HG03066 (cell line): ENCODE measurements at regions not wholly inside any gene's neighbourhood (a gene's known extent, or its start where the extent isn't known, plus 50 kb on each side); places are given as distances from the start of the nearest gene placed in this dataset.
"Not testable (repeated sequence)": the region's sequence is repeated elsewhere in the genome, so short reads cannot be mapped to it uniquely, and the experiment has no call there.

Experiments used
- ATAC-seq: cut with Tn5 transposase; IDR thresholded peaks from one replicate; pipeline ENCODE4 v1.9.1; 2021; ENCODE audit warnings: low read depth; ENCODE audit not compliant: unreplicated experiment

DNA sequence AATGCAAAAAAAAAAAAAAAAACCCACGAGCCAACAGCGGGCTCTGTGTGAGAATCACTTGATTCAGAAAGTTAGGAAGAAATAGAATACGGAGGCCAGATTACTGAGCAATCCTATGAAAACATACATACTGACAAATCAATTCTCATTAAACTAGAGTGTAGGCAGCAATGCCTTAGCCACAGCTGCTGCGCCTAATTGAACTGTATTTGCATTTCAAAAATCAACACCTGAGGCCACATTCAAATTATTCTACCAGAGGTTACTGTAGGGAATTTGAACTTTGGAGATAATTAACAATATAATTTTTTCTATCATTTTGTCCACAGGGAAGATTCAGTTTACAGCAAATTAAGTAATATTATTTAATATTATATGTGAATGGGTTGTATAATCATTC lies 138.4 kb upstream of the PLD5 start:
- no peak for ATAC-seq

DNA sequence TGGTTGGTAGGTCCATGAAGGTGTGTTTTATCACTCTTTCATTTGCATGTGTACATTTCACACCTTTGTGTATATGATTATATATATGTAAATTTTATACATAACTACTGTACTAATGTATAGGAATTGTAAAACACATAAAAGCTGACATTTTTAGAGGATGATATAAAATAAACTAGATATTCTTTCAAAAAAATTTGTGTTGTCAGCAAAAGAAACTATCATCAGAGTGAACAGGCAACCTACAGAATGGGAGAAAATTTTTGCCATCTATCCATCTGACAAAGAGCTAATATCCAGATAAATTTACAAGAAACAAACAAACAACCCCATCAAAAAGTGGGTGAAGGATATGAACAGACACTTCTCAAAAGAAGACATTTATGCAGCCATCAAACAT lies 129.3 kb upstream of the PLD5 start:
- ATAC-seq = not testable (repeated sequence)

DNA sequence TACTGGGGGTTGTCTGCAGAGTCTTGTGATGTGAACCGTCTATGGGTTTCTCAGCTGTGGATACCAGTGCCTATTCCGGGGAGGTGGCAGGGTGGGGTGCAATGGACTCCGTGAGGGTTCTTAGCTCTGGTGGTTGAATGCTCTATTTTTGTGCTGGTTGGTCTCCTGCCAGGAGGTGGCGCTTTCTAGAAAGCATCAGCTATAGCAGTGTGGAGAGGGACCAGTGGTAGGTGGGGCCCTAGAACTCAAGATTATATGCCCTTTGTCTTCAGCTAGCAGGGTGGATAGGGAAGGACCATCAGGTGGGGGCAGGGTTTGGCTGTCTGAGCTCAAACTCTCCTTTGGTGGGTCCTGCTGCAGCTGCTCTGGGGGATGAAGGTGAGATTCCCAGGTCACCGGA lies 127.3 kb upstream of the PLD5 start:
- no peak for ATAC-seq

DNA sequence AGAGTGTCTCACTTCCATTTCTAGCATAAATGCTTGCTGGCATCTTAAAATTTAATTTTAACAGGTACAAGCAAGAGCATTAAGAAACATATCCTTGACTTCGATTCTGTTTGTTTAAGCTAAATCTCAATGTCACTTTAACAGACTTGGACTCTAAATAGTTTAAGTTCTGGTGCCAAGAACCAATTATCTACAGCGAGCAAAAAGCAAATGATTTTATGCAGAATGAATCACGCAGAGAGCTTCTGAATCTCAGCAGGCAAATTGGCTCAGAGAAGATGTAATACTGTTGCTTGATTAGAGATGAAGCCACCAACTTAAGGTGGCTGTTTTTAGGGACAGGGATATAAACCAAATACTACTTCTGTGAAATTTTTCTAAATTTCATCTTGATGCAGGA lies 117.0 kb upstream of the PLD5 start:
- ATAC-seq = no peak

DNA sequence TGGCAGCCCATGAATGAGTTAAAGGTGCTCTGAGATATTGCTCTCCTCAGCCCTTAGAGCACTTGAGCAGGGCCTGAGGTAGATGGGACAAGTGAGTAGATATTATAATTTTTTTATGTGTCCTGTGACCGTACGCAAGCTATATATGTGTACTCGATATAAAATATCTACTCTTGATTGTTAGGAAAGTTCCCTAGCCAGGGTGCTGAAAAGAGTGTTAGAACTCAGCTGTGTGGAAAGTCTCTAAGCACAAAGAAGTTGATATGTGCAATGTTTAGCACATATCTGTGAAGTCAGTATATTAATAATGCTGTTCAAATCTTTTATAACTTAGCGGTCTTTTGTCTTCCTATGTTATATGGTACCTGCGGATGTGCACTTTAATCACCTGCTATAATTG lies 114.6 kb upstream of the PLD5 start:
- ATAC-seq = no peak

DNA sequence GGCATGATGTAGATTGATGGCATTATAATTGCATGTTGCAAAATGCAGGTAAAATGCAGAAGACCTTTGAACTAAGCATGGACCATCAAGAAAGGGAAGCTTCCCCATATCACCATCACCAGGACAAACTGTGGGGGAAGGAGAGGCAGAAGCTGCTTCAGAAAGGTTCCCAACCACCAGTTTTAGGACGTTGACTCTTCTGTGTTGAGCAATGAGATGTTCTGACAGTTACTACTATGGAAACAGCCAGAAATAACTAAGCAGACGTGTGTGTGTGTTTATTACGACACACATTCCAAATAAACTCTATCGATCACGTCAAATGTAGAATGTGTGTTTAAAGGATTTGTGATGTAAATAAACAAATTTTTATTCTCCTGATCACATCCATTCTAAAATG lies 110.2 kb upstream of the PLD5 start:
- no peak for ATAC-seq

DNA sequence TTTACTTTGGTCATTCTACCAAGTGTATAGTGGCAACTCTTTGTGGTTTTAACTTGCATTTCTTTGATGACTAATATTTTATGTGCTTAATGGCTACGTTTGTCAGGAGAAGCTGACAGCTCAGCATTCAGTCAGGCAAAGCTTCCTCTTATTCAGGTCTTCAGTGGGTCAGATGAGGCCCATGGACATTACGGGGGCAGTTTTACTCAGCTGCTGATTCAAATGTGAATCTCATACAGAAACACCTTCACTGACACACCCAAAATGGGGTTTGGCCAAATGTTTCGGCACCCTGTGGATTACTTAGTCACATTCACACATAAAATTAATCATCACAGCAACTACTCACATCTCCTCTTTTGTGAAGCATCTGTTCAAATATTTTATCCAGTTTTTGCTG lies 104.9 kb upstream of the PLD5 start:
- no peak for ATAC-seq

DNA sequence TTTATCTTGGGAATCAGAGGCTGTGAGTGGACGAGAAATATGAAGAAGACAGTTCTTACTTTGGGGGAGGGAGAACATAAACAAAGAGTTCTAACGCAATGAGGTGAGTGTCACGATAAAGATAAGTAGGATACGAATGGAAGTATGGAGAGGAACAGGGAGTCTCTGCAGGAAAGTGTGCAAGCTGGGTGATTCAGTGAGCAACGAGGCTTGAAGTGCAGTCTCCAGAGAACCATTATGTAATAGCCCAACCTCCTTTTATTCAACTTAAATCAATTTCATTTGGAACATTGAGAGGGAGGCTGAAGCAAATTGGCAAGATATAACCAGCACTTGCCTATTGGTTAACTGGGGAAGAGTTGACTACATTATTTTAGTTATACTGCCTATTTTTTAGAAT lies 99.3 kb upstream of the PLD5 start:
- ATAC-seq = no peak

DNA sequence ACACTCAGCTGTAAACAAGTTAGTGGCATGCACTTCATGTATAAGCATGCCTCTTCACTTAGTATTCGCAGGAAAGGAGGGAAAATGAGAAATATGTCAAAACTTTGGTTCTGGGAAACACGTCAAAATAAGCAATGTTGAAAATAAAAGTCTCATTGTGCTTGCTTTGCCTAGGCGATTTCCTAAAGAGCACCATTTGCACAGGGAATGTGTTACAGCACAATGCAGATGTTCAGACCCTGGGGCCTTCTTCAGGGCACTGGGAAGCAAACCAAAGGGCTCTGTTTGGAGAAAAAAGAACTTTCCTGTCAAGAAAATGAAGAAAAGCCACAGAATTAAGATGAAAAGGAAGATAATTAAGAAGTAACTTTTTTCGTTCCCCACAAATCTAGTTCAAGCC lies 98.6 kb upstream of the PLD5 start:
- no peak for ATAC-seq

DNA sequence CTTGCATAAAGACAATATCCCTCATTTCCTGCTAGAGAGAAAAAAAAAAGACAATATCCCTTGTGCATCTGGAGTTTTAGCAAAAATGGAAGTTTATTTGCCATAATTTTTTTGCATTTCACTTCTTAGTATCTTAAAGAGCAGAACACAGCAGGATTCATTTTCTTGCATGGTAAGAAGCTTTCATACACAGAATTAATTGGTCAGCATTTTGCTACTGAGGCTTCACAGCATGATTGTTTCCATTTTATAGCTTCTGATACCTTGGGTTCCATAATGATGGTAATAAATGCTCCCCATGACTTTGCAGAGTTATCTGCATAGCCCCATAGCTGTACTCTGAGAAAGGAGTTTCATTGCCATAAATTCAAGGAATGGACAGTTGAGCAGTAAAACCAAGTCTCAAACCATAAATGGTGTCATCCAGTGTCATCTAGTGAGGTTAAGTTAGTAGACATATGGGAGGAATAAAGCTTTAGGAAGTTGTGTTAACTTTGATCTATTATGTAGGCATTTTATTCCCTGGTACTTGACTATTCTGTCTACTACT lies 88.8 kb upstream of the PLD5 start:
- no peak for ATAC-seq

DNA sequence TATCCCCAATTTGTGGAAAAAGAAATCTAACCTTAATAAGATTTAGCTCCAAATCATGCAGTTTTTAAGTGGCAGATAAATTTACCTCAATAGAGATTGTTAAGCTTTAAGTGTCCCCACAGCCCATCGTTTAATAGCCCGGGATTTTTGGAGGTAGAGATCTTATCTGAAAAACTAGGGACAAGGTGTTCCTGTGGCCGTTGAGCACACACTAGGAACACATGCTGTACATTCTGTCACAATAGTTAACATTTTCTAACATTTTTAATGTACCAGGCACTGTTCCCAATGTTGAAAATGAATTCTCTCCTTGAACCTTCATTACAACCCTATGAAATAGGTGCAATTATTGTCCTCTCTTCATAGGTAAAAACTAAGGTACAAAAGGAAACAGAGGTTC lies 85.7 kb upstream of the PLD5 start:
- ATAC-seq = no peak

DNA sequence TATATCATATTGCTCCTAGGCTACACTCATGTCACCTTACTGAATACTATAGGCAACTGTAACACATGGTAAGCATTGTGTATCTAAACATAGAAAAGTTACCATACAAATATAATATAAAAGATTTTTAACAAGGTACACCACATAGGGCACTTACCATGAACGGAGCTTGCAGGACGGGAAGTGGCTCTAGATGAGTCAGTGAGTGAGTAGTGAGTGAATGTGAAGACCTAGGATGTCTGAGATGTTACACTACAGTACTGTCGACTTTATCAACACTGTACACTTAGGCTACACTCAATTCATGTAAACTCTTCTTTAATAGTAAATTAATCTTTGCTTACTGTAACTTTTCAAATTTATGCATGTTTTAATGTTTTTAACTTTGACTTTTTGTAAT lies 81.0 kb upstream of the PLD5 start:
- no peak for ATAC-seq

DNA sequence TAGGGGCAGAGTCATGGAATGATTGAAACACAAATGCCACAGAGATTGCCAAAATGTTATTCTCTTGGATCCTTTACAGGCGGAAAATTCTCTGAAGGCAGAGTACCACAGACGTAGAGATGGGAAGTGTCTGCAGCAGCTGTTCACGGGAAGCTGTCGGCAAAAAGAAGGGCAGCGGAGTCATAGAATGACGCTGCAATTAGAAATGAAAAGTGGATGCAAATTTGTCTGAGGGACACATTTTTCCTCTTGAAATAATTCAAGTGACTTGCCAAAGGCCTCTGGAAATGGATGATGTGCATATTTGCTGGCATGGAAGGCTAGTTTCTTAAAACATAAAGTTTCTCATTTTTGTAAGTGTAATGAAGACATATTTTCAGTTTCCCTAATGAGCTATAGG lies 77.5 kb upstream of the PLD5 start:
- no peak for ATAC-seq

DNA sequence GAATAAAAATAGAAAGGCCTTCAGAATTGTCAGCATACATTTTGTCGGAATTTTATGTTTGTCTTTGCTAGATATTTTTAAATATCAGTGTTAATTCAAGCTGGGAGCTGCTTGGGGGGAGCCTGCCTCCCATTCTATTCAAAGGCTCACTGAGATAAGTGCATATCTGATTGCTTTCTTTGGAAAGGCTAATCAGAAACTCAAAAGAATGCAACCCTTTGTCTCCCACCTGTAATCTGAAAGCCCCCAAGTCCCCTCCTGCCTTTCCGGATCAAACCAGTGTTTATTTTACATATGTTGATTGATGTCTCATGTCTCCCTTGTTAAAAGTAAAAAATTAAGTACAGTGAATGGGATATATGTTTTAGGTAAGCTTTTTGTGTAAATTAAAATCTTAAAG lies 69.3 kb upstream of the PLD5 start:
- ATAC-seq = not testable (repeated sequence)

DNA sequence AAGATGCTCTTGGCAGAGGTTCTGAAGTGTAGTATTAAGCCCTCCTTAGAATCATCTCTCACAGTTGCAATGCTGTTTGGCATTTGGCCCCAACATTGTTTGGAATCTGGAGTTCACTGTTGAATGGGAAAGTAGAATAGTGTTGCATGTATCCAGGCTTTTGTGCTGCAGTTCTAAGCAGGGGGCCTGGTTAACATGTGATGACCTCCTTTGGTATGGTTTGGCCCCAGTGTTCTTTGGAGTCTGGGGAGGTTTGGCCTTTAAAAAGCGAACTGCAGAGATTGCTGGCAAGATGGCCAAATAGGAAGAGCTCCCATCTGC lies 61.8 kb upstream of the PLD5 start:
- ATAC-seq = no peak

DNA sequence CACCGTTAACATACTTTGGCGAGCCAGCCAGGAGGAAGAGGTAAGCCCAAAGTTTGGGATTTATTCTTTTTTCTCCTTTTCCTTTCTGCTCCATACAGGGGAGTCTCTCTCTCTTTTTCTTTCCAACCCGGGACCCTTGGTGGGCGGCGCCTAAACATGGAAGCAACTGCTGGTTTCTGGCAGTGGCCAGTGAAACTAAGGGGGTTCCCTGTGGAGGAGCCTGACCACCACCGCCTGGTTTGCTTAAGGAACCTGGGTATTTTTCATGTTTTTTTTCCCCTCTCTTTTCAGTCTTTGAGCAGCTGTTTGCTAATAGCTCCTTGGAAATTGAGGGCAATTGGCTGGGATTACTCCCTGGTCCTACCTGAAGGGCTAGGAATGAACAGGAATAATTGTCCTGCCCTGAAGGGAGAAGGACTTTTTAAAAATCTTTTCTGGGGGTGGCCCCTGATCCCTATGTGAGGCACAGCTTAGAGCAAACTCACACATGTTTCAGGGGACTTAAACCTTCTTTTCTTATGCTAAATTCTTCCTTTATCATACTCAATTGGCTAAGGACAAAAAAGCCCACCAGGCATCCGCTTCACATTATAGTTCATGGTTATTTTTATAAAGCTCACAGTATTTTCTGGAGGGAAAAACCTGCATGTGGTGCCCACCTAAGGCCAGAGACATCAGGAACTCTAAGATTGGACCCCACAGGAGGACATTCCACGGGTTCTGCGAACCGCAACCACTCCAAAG lies 61.3 kb upstream of the PLD5 start:
- no peak for ATAC-seq

DNA sequence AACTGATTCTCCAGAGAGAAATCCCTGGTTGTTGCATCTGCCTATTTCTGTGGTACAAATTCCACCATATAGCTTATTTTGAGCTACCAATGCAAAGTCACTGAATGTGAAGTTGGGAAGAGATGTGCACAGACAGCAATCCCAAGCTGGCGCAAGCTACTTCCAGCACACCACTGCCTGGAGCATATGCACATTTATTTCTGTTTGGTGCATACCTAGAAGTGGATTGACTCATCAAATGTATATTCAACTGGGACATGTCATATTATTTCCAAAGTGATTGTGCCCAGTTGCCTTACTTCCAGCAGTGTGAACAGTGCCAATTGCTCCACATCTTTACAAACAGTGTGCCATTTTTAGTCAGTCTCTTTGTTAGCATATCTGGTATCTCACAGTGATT lies 58.2 kb upstream of the PLD5 start:
- no peak for ATAC-seq

DNA sequence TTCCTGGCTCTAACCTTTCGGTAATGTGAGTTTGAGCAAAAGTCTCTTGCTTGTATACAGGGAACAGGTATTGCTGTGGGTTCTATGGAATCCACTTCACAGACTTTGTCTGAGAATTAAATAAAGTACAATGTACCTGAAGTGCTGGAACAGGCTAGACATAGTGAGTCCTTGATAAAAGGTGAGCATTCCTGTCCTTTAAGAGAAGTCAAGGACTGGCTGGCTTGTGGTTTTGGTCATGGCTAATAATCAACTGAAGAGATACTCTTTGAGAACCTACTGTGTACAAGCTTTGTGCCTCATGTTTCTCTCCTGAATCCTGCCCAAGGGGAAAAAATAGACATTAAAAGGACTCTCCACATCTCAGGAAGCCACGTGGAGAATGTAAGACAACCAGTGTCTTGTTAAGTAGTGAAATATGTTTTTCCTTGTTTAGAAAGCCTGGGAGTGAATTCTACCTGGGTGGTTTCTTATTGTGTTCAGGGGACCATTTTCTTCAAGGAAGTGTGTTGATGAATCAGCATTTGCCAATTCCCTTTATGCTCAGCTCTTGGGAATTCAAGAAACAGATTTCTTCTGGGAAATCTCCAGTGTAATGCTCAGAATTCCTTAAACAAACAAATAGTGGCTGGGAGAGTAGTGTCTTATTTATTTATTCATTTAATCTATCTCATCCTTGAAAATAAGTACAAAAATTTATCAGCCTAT lies 55.2 kb upstream of the PLD5 start:
- ATAC-seq = no peak
